ENCODE measurements at regions not wholly inside any gene's neighbourhood (a gene's known extent, or its start where the extent isn't known, plus 50 kb on each side); places are given as distances from the start of the nearest gene placed in this dataset.

- no peak for TF ChIP-seq CTCF (optimal IDR thresholded peaks at IDR 0.05 in 1 of 3, IDR thresholded peaks at IDR 0.05 in 1 of 3, conservative IDR thresholded peaks at IDR 0.05 in 1 of 3; ENCODE audit: extremely low read depth in 1 of 3, insufficient read depth in 2 of 3, low read length in 3 of 3)
- no peak for TF ChIP-seq EZH2 (IDR thresholded peaks at IDR 0.05; ENCODE audit: low read length)
- H3K79me2 ChIP-seq (ENCODE audit: control insufficient read depth, insufficient read depth, low read length), result no peaks in the 10 kb centered on the region
- no peaks in the 10 kb centered on the region for H3K36me3 ChIP-seq (ENCODE audit: control insufficient read depth in 2 of 2, extremely low read depth in 1 of 2, insufficient read depth in 2 of 2, low read length in 2 of 2)
- dilution Hi-C loops (cut with MboI; ENCODE audit: extremely low pct_ligation_motif_present, low sequenced_read_pairs), result no loop called here
- H3K9me1 ChIP-seq (ENCODE audit: control insufficient read depth, extremely low read depth, insufficient read depth, low read length), result no peaks in the 10 kb centered on the region
- no peaks in the 10 kb centered on the region for H3K4me1 ChIP-seq (ENCODE audit: control insufficient read depth, extremely low read depth, insufficient read depth, low read length)
- no peaks in the 10 kb centered on the region for H4K20me1 ChIP-seq (ENCODE audit: control insufficient read depth, extremely low read depth, insufficient read depth, low read length)
- H3K4me2 ChIP-seq (ENCODE audit: control insufficient read depth, extremely low read depth, insufficient read depth, low read depth, low read length), result no peak overlapping the region
- H3K9ac ChIP-seq (ENCODE audit: control insufficient read depth, extremely low read depth, insufficient read depth, low read length), result no peak overlapping the region
- no peak for FAIRE-seq
- no peaks in the 10 kb centered on the region for H3K27me3 ChIP-seq (ENCODE audit: control insufficient read depth, extremely low read depth, insufficient read depth, low read length)
- no peak overlapping the region for H3K27ac ChIP-seq (ENCODE audit: control insufficient read depth, insufficient read depth, low read length)
- no peaks in the 10 kb centered on the region for H3K9me3 ChIP-seq (ENCODE audit: control insufficient read depth, low read depth, low read length)
- H3K4me3 ChIP-seq (ENCODE audit: control insufficient read depth in 2 of 3, extremely low read depth in 1 of 3, insufficient read depth in 2 of 3, low read depth in 1 of 3, low read length in 3 of 3), result no peak overlapping the region
- no peak overlapping the region for H2AFZ ChIP-seq (ENCODE audit: control insufficient read depth, low read length)
- no peak for DNase-seq (ENCODE audit: low read depth, low spot score)
These were observed 1310.8 kb upstream of the CHAC2 start for GRCh38 chr2:52456561-52457377.

- H3K4me3 ChIP-seq (ENCODE audit: control insufficient read depth in 2 of 3, extremely low read depth in 1 of 3, insufficient read depth in 2 of 3, low read depth in 1 of 3, low read length in 3 of 3), result no peak overlapping the region
- no peaks in the 10 kb centered on the region for H3K79me2 ChIP-seq (ENCODE audit: control insufficient read depth, insufficient read depth, low read length)
- dilution Hi-C loops (cut with MboI; ENCODE audit: extremely low pct_ligation_motif_present, low sequenced_read_pairs), result no loop called here
- no peaks in the 10 kb centered on the region for H3K27me3 ChIP-seq (ENCODE audit: control insufficient read depth, extremely low read depth, insufficient read depth, low read length)
- no peak overlapping the region for H3K9ac ChIP-seq (ENCODE audit: control insufficient read depth, extremely low read depth, insufficient read depth, low read length)
- H3K36me3 ChIP-seq (ENCODE audit: control insufficient read depth in 2 of 2, extremely low read depth in 1 of 2, insufficient read depth in 2 of 2, low read length in 2 of 2), result no peaks in the 10 kb centered on the region
- DNase-seq (ENCODE audit: low read depth, low spot score) (no peak), FAIRE-seq (no peak)
- H3K9me1 ChIP-seq (ENCODE audit: control insufficient read depth, extremely low read depth, insufficient read depth, low read length), result no peaks in the 10 kb centered on the region
- H3K4me1 ChIP-seq (ENCODE audit: control insufficient read depth, extremely low read depth, insufficient read depth, low read length), result no peaks in the 10 kb centered on the region
- H3K4me2 ChIP-seq (ENCODE audit: control insufficient read depth, extremely low read depth, insufficient read depth, low read depth, low read length), result no peak overlapping the region
- TF ChIP-seq CTCF (optimal IDR thresholded peaks at IDR 0.05 in 1 of 3, IDR thresholded peaks at IDR 0.05 in 1 of 3, conservative IDR thresholded peaks at IDR 0.05 in 1 of 3; ENCODE audit: extremely low read depth in 1 of 3, insufficient read depth in 2 of 3, low read length in 3 of 3), result no peak
- TF ChIP-seq EZH2 (IDR thresholded peaks at IDR 0.05; ENCODE audit: low read length), result no peak
- H3K27ac ChIP-seq (ENCODE audit: control insufficient read depth, insufficient read depth, low read length), result no peak overlapping the region
- H4K20me1 ChIP-seq (ENCODE audit: control insufficient read depth, extremely low read depth, insufficient read depth, low read length), result no peaks in the 10 kb centered on the region
- H3K9me3 ChIP-seq (ENCODE audit: control insufficient read depth, low read depth, low read length), result no peaks in the 10 kb centered on the region
- no peak overlapping the region for H2AFZ ChIP-seq (ENCODE audit: control insufficient read depth, low read length)
These were observed 1312.6 kb upstream of the CHAC2 start for GRCh38 chr2:52454962-52455361.
